H9 (cell line): ENCODE measurements at regions not wholly inside any gene's neighbourhood (a gene's known extent, or its start where the extent isn't known, plus 50 kb on each side); places are given as distances from the start of the nearest gene placed in this dataset.

ENCODE experiments used
- DNase-seq: peaks from one replicate; pipeline ENCODE4 v3.0.0-alpha.2; 2017
- H2AFZ ChIP-seq: one replicate; pipeline ENCODE4 v1.6.1; 2013; ENCODE audit warnings: mild to moderate bottlenecking, low read length, control low read depth, moderate library complexity
- H2AK5ac ChIP-seq: 2 replicates; pipeline ENCODE4 v1.6.1; 2013; ENCODE audit warnings: low read length, control low read depth, mixed read lengths; ENCODE audit not compliant: insufficient read length
- H2BK120ac ChIP-seq: one replicate; pipeline ENCODE4 v1.6.1; 2013; ENCODE audit warnings: low read depth, mild to moderate bottlenecking, low read length, control low read depth, inconsistent platforms; ENCODE audit not compliant: poor library complexity, severe bottlenecking
- H2BK12ac ChIP-seq: 2 replicates; pipeline ENCODE4 v1.6.1; 2013; ENCODE audit warnings: low read length, control low read depth, mixed read lengths, low read depth; ENCODE audit not compliant: insufficient read length
- H2BK15ac ChIP-seq: 2 replicates; pipeline ENCODE4 v1.6.1; 2013; ENCODE audit warnings: low read depth, low read length, control low read depth
- H2BK20ac ChIP-seq: one replicate; pipeline ENCODE4 v1.6.1; 2013; ENCODE audit warnings: low read depth, mild to moderate bottlenecking, low read length, control low read depth, inconsistent platforms; ENCODE audit not compliant: poor library complexity, severe bottlenecking
- H2BK5ac ChIP-seq: 2 replicates; pipeline ENCODE4 v1.6.1; 2013; ENCODE audit warnings: low read length, control low read depth, mixed read lengths; ENCODE audit not compliant: insufficient read length
- H3K14ac ChIP-seq: 2 replicates; pipeline ENCODE4 v1.6.1; 2013; ENCODE audit warnings: low read length, control low read depth; ENCODE audit not compliant: insufficient read depth
- H3K18ac ChIP-seq: 2 replicates; pipeline ENCODE4 v1.6.1; 2013; ENCODE audit warnings: low read depth, mild to moderate bottlenecking, mixed read lengths, low read length, control low read depth; ENCODE audit not compliant: insufficient read length
- H3K23ac ChIP-seq: 2 replicates; pipeline ENCODE4 v1.6.1; 2013; ENCODE audit warnings: low read length, control low read depth, mixed read lengths, low read depth; ENCODE audit not compliant: insufficient read length
- H3K23me2 ChIP-seq: 2 replicates; pipeline ENCODE4 v1.6.1; 2013; ENCODE audit warnings: low read depth, mild to moderate bottlenecking, mixed read lengths, low read length, control low read depth; ENCODE audit not compliant: insufficient read length, poor library complexity, severe bottlenecking
- H3K27ac ChIP-seq: 2 replicates; pipeline ENCODE4 v1.5.1; 2013; ENCODE audit warnings: low read length, control low read depth, mixed read lengths, low read depth; ENCODE audit not compliant: insufficient read length
- H3K27me3 ChIP-seq: 2 replicates; pipeline ENCODE4 v1.6.1; 2013; ENCODE audit warnings: low read length, control low read depth, inconsistent platforms; ENCODE audit not compliant: insufficient read depth
- H3K4ac ChIP-seq: 2 replicates; pipeline ENCODE4 v1.6.1; 2013; ENCODE audit warnings: low read depth, mild to moderate bottlenecking, control low read depth, inconsistent platforms, low read length, moderate library complexity
- H3K4me1 ChIP-seq: 2 replicates; pipeline ENCODE4 v1.6.1; 2013; ENCODE audit warnings: low read length, control low read depth, inconsistent platforms; ENCODE audit not compliant: insufficient read depth
- H3K4me2 ChIP-seq: 2 replicates; pipeline ENCODE4 v1.6.1; 2013; ENCODE audit warnings: low read length, control low read depth, mixed read lengths; ENCODE audit not compliant: insufficient read length, insufficient read depth
- H3K56ac ChIP-seq: 2 replicates; pipeline ENCODE4 v1.6.1; 2013; ENCODE audit warnings: low read depth, mild to moderate bottlenecking, mixed read lengths, low read length, control low read depth; ENCODE audit not compliant: insufficient read length
- H3K79me1 ChIP-seq: 2 replicates; pipeline ENCODE4 v1.6.1; 2013; ENCODE audit warnings: low read depth, mild to moderate bottlenecking, moderate library complexity, low read length, control low read depth, inconsistent platforms; ENCODE audit not compliant: insufficient read depth, poor library complexity, severe bottlenecking
- H3K79me2 ChIP-seq: 2 replicates; pipeline ENCODE4 v1.6.1; 2013; ENCODE audit warnings: low read length, control low read depth, inconsistent platforms; ENCODE audit not compliant: insufficient read depth
- H3K9ac ChIP-seq: 2 replicates; pipeline ENCODE4 v1.6.1; 2013; ENCODE audit warnings: low read length, control low read depth, mixed read lengths; ENCODE audit not compliant: insufficient read length; ENCODE audit errors: extremely low read depth
- H3K9me3 ChIP-seq: one replicate; pipeline ENCODE4 v1.6.1; 2013; ENCODE audit warnings: low read depth, low read length, inconsistent platforms; ENCODE audit not compliant: control insufficient read depth
- H3T11ph ChIP-seq: one replicate; pipeline ENCODE4 v1.6.1; 2013; ENCODE audit warnings: mild to moderate bottlenecking, low read length, control low read depth, inconsistent platforms
- H4K20me1 ChIP-seq: one replicate; pipeline ENCODE4 v1.6.1; 2013; ENCODE audit not compliant: control insufficient read depth, insufficient read length, insufficient read depth
- H4K5ac ChIP-seq: 2 replicates; pipeline ENCODE4 v1.6.1; 2013; ENCODE audit warnings: low read depth, mild to moderate bottlenecking, mixed read lengths, low read length, control low read depth; ENCODE audit not compliant: insufficient read length
- H4K8ac ChIP-seq: replicated peaks from 2 replicates; pipeline ENCODE4 v1.6.1; 2013; ENCODE audit warnings: low read length, control low read depth, mixed read lengths, low read depth; ENCODE audit not compliant: insufficient read length
- H4K91ac ChIP-seq: 2 replicates; pipeline ENCODE4 v1.6.1; 2013; ENCODE audit warnings: low read depth, mild to moderate bottlenecking, moderate library complexity, mixed read lengths, low read length, control low read depth; ENCODE audit not compliant: insufficient read length
- H3K27ac Mint-ChIP-seq, 3 experiments: 2 replicates in 2 of 3; 3 replicates in 1 of 3; pipeline ENCODE4 v1.8.0; 2020 to 2021; ENCODE audit warnings: mixed read lengths in 3 of 3, mild to moderate bottlenecking in 1 of 3, moderate library complexity in 1 of 3
- H3K27me3 Mint-ChIP-seq: 2 replicates; pipeline ENCODE4 v1.8.0; 2021; ENCODE audit warnings: low read depth, mild to moderate bottlenecking, moderate library complexity, mixed read lengths
- H3K36me3 Mint-ChIP-seq, 3 experiments: 2 replicates in 2 of 3; 3 replicates in 1 of 3; pipeline ENCODE4 v1.8.0; 2020 to 2021; ENCODE audit warnings: low read depth in 3 of 3, mixed read lengths in 3 of 3; ENCODE audit not compliant: insufficient read depth in 1 of 3
- H3K4me1 Mint-ChIP-seq, 2 experiments: 2 replicates each; pipeline ENCODE4 v1.8.0; 2020; ENCODE audit warnings: mixed read lengths in 2 of 2
- H3K4me3 Mint-ChIP-seq, 2 experiments: 2 replicates in 1 of 2; 3 replicates in 1 of 2; pipeline ENCODE4 v1.8.0; 2020 to 2021; ENCODE audit warnings: mild to moderate bottlenecking in 2 of 2, mixed read lengths in 2 of 2, moderate library complexity in 1 of 2
- H3K9me3 Mint-ChIP-seq, 2 experiments: 2 replicates in 1 of 2; 3 replicates in 1 of 2; pipeline ENCODE4 v1.8.0; 2020; ENCODE audit warnings: mild to moderate bottlenecking in 2 of 2, mixed read lengths in 2 of 2, moderate library complexity in 1 of 2
- WGBS: extraction: QIAGEN DNeasy Blood & Tissue Kit; methylation state at CpG from one replicate; pipeline ENCODE4 v1.1.7; 2013; ENCODE audit warnings: missing lambda C conversion rate, low lambda C conversion rate, mixed read lengths; ENCODE audit not compliant: insufficient read length; ENCODE audit errors: extremely low coverage; 5-methylcytosine and 5-hydroxymethylcytosine counted together
- TF ChIP-seq, protein P1 (sequence below): fragments of 200-600 bp; sonication (generic); conservative IDR thresholded peaks from 3 replicates; pipeline ENCODE4 v1.8.0; 2021; ENCODE audit warnings: antibody characterized with exemption, mild to moderate bottlenecking

DNA sequence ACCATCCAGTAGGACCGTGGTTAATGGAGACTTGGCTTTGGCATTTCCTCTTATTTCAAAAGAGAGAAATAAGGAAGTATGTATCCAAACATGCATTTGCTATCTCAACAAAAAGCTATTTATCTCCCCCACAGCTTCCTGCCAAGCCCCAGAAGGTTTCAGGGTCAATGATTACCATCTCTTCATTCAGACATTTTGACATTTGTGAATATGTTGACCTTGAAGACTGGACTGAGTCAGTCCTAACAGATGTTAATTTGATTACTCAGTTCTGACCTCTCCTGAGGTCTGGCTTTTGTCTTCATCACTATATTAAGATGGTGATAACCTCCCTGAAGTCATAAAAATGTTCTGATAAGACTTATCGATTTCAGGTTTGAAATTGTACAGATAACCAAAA lies 479.4 kb downstream of the AGTPBP1 start:
- no CpG with 5 or more reads among the region's 2 CpGs for WGBS
- H3K9ac ChIP-seq = no peak overlapping the region
- H3K36me3 Mint-ChIP-seq = no peaks in the 10 kb centered on the region
- no peak overlapping the region for H3K4me2 ChIP-seq
- no peak overlapping the region for H2AFZ ChIP-seq
- H4K20me1 ChIP-seq = no peaks in the 10 kb centered on the region
- no peak overlapping the region for H3K4ac ChIP-seq
- TF ChIP-seq, protein P1, sequence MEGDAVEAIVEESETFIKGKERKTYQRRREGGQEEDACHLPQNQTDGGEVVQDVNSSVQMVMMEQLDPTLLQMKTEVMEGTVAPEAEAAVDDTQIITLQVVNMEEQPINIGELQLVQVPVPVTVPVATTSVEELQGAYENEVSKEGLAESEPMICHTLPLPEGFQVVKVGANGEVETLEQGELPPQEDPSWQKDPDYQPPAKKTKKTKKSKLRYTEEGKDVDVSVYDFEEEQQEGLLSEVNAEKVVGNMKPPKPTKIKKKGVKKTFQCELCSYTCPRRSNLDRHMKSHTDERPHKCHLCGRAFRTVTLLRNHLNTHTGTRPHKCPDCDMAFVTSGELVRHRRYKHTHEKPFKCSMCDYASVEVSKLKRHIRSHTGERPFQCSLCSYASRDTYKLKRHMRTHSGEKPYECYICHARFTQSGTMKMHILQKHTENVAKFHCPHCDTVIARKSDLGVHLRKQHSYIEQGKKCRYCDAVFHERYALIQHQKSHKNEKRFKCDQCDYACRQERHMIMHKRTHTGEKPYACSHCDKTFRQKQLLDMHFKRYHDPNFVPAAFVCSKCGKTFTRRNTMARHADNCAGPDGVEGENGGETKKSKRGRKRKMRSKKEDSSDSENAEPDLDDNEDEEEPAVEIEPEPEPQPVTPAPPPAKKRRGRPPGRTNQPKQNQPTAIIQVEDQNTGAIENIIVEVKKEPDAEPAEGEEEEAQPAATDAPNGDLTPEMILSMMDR = no peak
- no peaks in the 10 kb centered on the region for H3K27me3 ChIP-seq
- no peak overlapping the region for H3K18ac ChIP-seq
- no peaks in the 10 kb centered on the region for H3K9me3 ChIP-seq
- no peak overlapping the region for H3K27ac Mint-ChIP-seq
- H3K79me2 ChIP-seq = no peaks in the 10 kb centered on the region
- H3K4me1 Mint-ChIP-seq = peaks cover 3 to 8% of the 10 kb centered on the region in 2 experiments
- no peaks in the 10 kb centered on the region for H3K23me2 ChIP-seq
- no peak overlapping the region for H2BK12ac ChIP-seq
- no peak overlapping the region for H2AK5ac ChIP-seq
- peaks cover 10% of the 10 kb centered on the region for H3K27me3 Mint-ChIP-seq
- H4K8ac ChIP-seq = no peak overlapping the region
- no peak overlapping the region for H4K91ac ChIP-seq
- no peak overlapping the region for H2BK120ac ChIP-seq
- no peak for DNase-seq
- H3T11ph ChIP-seq = no peak overlapping the region
- H3K9me3 Mint-ChIP-seq = no peaks in the 10 kb centered on the region
- H2BK5ac ChIP-seq = no peak overlapping the region
- H3K4me1 ChIP-seq = 0 out of 2 replicates have a peak, but pooled peaks cover 2% of the 10 kb centered on the region
- H2BK15ac ChIP-seq = no peak overlapping the region
- no peak overlapping the region for H3K23ac ChIP-seq
- no peak overlapping the region for H4K5ac ChIP-seq
- H3K79me1 ChIP-seq = no peaks in the 10 kb centered on the region
- no peak overlapping the region for H3K14ac ChIP-seq
- no peak overlapping the region for H2BK20ac ChIP-seq
- H3K4me3 Mint-ChIP-seq = no peak overlapping the region
- H3K56ac ChIP-seq = no peak overlapping the region
- H3K27ac ChIP-seq = no peak overlapping the region
